ENCODE measurements at regions not wholly inside any gene's neighbourhood (a gene's known extent, or its start where the extent isn't known, plus 50 kb on each side); places are given as distances from the start of the nearest gene placed in this dataset.
"Not testable (repeated sequence)": the region's sequence is repeated elsewhere in the genome, so short reads cannot be mapped to it uniquely, and the experiment has no call there.

DNA sequence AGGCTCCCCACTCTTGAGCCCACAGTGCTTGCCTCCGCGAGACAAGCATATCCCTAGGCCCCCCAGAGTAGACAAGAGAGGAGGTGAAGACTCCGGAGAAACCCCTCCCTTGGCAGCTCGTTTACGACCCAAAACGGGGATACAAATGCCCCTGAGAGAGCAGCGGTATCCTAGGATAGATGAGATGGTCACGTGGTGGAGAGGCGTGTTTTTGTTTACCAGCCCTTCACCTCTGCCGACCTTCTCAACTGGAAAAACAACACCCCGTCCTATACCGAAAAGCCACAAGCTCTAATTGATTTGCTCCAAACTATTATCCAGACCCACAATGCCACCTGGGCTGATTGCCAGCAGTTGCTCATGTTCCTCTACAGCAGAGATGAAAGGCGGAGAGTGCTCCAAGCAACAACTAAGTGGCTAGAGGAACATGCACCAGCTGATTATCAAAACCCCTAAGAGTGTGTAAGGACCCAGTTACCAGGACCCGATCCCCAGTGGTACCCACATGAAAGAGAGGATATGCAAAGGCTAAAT lies 99.5 kb upstream of the OSBPL11 start:
- Histone ChIP-seq H3K4me3 (replicated peaks in 1 of 3; ENCODE audit: low read depth in 2 of 3, low read length in 3 of 3) (no peak overlapping the region), H3K79me2 (ENCODE audit: insufficient read depth, low read length) (no peaks in the 10 kb centered on the region), H3K4me1 (ENCODE audit: control insufficient read depth in 1 of 2, insufficient read depth in 2 of 2, low read length in 2 of 2) (no peaks in the 10 kb centered on the region), H2AFZ (ENCODE audit: insufficient read depth, low read depth, low read length, poor library complexity, severe bottlenecking) (no peak overlapping the region), H4K20me1 (ENCODE audit: insufficient read depth, low read length) (no peaks in the 10 kb centered on the region), H3K9me3 (replicated peaks in 1 of 2; ENCODE audit: control insufficient read depth in 1 of 2, insufficient read depth in 1 of 2, low read length in 2 of 2) (peaks cover 3 to 4% of the 10 kb centered on the region in 2 donors), H3K27ac (ENCODE audit: low read depth in 1 of 2, low read length in 2 of 2) (no peak overlapping the region), H3K4me2 (replicated peaks; ENCODE audit: extremely low read depth, low read length, poor library complexity, severe bottlenecking) (no peak overlapping the region), H3K36me3 (replicated peaks in 1 of 2; ENCODE audit: control insufficient read depth in 1 of 2, insufficient read depth in 2 of 2, low read length in 2 of 2) (no peaks in the 10 kb centered on the region), H3K9ac (ENCODE audit: insufficient read depth, low read length, poor library complexity, severe bottlenecking) (no peak overlapping the region), H3K27me3 (ENCODE audit: control insufficient read depth in 2 of 2, insufficient read depth in 2 of 2, low read length in 2 of 2) (no peaks in the 10 kb centered on the region)
- TF ChIP-seq, protein P1, sequence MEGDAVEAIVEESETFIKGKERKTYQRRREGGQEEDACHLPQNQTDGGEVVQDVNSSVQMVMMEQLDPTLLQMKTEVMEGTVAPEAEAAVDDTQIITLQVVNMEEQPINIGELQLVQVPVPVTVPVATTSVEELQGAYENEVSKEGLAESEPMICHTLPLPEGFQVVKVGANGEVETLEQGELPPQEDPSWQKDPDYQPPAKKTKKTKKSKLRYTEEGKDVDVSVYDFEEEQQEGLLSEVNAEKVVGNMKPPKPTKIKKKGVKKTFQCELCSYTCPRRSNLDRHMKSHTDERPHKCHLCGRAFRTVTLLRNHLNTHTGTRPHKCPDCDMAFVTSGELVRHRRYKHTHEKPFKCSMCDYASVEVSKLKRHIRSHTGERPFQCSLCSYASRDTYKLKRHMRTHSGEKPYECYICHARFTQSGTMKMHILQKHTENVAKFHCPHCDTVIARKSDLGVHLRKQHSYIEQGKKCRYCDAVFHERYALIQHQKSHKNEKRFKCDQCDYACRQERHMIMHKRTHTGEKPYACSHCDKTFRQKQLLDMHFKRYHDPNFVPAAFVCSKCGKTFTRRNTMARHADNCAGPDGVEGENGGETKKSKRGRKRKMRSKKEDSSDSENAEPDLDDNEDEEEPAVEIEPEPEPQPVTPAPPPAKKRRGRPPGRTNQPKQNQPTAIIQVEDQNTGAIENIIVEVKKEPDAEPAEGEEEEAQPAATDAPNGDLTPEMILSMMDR (IDR thresholded peaks at IDR 0.05) = no peak
- 95% methylated on average over 6 of the region's 14 CpGs for WGBS (ENCODE audit: insufficient coverage)
- no peak for DNase-seq
- Mint-ChIP-seq H3K9me3 (peaks cover 0 to 10% (median 3%) of the 10 kb centered on the region in 7 donors), H3K4me1 (no peaks in the 10 kb centered on the region), H3K4me3 (no peak overlapping the region), H3K36me3 (no peaks in the 10 kb centered on the region), H3K27ac (no peak overlapping the region), H3K27me3 (ENCODE audit: low read depth in 3 of 3) (peaks cover 0 to 3% (median 0%) of the 10 kb centered on the region in 3 donors)
- intact Hi-C loops (cut with micrococcal nuclease) = no loop called here

DNA sequence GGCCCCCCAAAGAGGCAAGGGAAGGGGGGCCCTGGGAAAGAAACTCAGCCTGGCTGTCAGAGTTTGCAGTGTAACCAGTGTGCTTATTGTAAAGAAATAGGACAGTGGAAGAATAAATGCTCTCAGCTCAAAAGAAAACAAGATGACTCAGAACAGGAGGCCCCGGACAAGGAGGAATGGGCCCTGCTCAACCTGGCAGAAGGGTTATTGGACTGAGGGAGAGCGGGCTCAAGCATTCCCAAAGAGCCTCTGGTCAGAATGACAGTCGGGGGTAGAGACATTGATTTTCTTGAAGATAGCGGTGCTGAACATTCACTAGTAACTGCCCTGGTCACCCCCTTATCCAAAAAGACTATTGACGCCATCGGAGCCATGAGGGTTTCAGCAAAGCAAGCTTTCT lies 100.4 kb upstream of the OSBPL11 start:
- no peaks in the 10 kb centered on the region for H3K4me1 ChIP-seq (ENCODE audit: control insufficient read depth in 1 of 2, insufficient read depth in 2 of 2, low read length in 2 of 2)
- H3K4me2 ChIP-seq (replicated peaks; ENCODE audit: extremely low read depth, low read length, poor library complexity, severe bottlenecking) = no peak overlapping the region
- no peak overlapping the region for H3K27ac ChIP-seq (ENCODE audit: low read depth in 1 of 2, low read length in 2 of 2)
- H3K79me2 ChIP-seq (ENCODE audit: insufficient read depth, low read length) = no peaks in the 10 kb centered on the region
- no peak overlapping the region for H3K4me3 ChIP-seq (replicated peaks in 1 of 3; ENCODE audit: low read depth in 2 of 3, low read length in 3 of 3)
- H2AFZ ChIP-seq (ENCODE audit: insufficient read depth, low read depth, low read length, poor library complexity, severe bottlenecking) = no peak overlapping the region
- H3K27me3 Mint-ChIP-seq (ENCODE audit: low read depth in 3 of 3) = peaks cover 0 to 3% (median 2%) of the 10 kb centered on the region in 3 donors
- H3K27ac Mint-ChIP-seq = no peak overlapping the region
- no peaks in the 10 kb centered on the region for H4K20me1 ChIP-seq (ENCODE audit: insufficient read depth, low read length)
- peaks cover 2 to 10% (median 3%) of the 10 kb centered on the region in 7 donors for H3K9me3 Mint-ChIP-seq
- no peaks in the 10 kb centered on the region for H3K27me3 ChIP-seq (ENCODE audit: control insufficient read depth in 2 of 2, insufficient read depth in 2 of 2, low read length in 2 of 2)
- no peaks in the 10 kb centered on the region for H3K36me3 Mint-ChIP-seq
- H3K9ac ChIP-seq (ENCODE audit: insufficient read depth, low read length, poor library complexity, severe bottlenecking) = no peak overlapping the region
- TF ChIP-seq, protein P1 (IDR thresholded peaks at IDR 0.05) = no peak
- no peaks in the 10 kb centered on the region for H3K36me3 ChIP-seq (replicated peaks in 1 of 2; ENCODE audit: control insufficient read depth in 1 of 2, insufficient read depth in 2 of 2, low read length in 2 of 2)
- H3K4me3 Mint-ChIP-seq = no peak overlapping the region
- H3K9me3 ChIP-seq (replicated peaks in 1 of 2; ENCODE audit: control insufficient read depth in 1 of 2, insufficient read depth in 1 of 2, low read length in 2 of 2) = peaks cover 3 to 4% of the 10 kb centered on the region in 2 donors
- WGBS (ENCODE audit: insufficient coverage) = 100% methylated on average over 1 of the region's 6 CpGs
- H3K4me1 Mint-ChIP-seq = no peaks in the 10 kb centered on the region
- intact Hi-C loops (cut with micrococcal nuclease) = no loop called here
- no peak for DNase-seq

DNA sequence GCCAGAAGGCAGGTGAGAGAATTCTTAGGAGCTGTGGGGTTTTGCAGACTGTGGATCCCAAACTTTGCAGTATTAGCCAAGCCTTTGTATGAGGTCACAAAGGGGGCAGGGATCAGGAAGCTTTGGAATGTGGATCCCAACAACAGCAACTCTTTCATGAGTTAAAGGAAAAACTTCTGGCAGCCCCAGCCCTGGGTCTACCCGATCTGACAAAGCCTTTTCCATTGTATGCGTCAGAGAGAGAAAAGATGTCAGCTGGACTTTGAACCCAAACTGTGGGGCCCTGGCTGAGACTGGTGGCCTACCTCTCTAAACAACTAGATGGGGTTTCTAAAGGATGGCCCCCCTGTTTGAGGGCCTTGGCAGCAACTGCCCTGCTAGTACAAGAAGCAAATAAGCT lies 101.8 kb upstream of the OSBPL11 start:
- intact Hi-C loops (cut with micrococcal nuclease); H3K27me3 Mint-ChIP-seq (ENCODE audit: low read depth in 3 of 3); H2AFZ ChIP-seq (ENCODE audit: insufficient read depth, low read depth, low read length, poor library complexity, severe bottlenecking); H3K36me3 ChIP-seq (replicated peaks in 1 of 2; ENCODE audit: control insufficient read depth in 1 of 2, insufficient read depth in 2 of 2, low read length in 2 of 2); H3K4me1 ChIP-seq (ENCODE audit: control insufficient read depth in 1 of 2, insufficient read depth in 2 of 2, low read length in 2 of 2); H3K4me3 ChIP-seq (replicated peaks in 1 of 3; ENCODE audit: low read depth in 2 of 3, low read length in 3 of 3); H3K27ac Mint-ChIP-seq; H3K4me1 Mint-ChIP-seq; H3K36me3 Mint-ChIP-seq; H3K27ac ChIP-seq (ENCODE audit: low read depth in 1 of 2, low read length in 2 of 2); H3K4me3 Mint-ChIP-seq; H3K79me2 ChIP-seq (ENCODE audit: insufficient read depth, low read length); H4K20me1 ChIP-seq (ENCODE audit: insufficient read depth, low read length); H3K9me3 ChIP-seq (replicated peaks in 1 of 2; ENCODE audit: control insufficient read depth in 1 of 2, insufficient read depth in 1 of 2, low read length in 2 of 2); DNase-seq; H3K9ac ChIP-seq (ENCODE audit: insufficient read depth, low read length, poor library complexity, severe bottlenecking); H3K4me2 ChIP-seq (replicated peaks; ENCODE audit: extremely low read depth, low read length, poor library complexity, severe bottlenecking); H3K27me3 ChIP-seq (ENCODE audit: control insufficient read depth in 2 of 2, insufficient read depth in 2 of 2, low read length in 2 of 2); H3K9me3 Mint-ChIP-seq: not testable (repeated sequence)
- 100% methylated on average over 1 of the region's 2 CpGs for WGBS (ENCODE audit: insufficient coverage)
